ENCODE measurements at regions not wholly inside any gene's neighbourhood (a gene's known extent, or its start where the extent isn't known, plus 50 kb on each side); places are given as distances from the start of the nearest gene placed in this dataset.

GRCh38 chr16:17603626-17604025, 132.9 kb upstream of the XYLT1 start:
- TF ChIP-seq CTCF (IDR thresholded peaks at IDR 0.05 in 4 of 5, conservative IDR thresholded peaks at IDR 0.05 in 1 of 5) (no peak), POLR2A (IDR thresholded peaks at IDR 0.05) (no peak)
